ENCODE measurements at regions not wholly inside any gene's neighbourhood (a gene's known extent, or its start where the extent isn't known, plus 50 kb on each side); places are given as distances from the start of the nearest gene placed in this dataset.

- H3K4me1 Mint-ChIP-seq (ENCODE audit: unreplicated experiment): peaks cover 21% of the 10 kb centered on the region
- no peaks in the 10 kb centered on the region for H3K36me3 Mint-ChIP-seq (ENCODE audit: unreplicated experiment)
- H3K4me3 Mint-ChIP-seq (ENCODE audit: unreplicated experiment): no peak overlapping the region
- H3K27me3 Mint-ChIP-seq (ENCODE audit: unreplicated experiment): no peaks in the 10 kb centered on the region
- no peak for TF ChIP-seq CTCF (IDR thresholded peaks at IDR 0.05)
- H3K27ac Mint-ChIP-seq (ENCODE audit: unreplicated experiment): no peak overlapping the region
- H3K9me3 Mint-ChIP-seq (ENCODE audit: unreplicated experiment): no peaks in the 10 kb centered on the region
- DNase-seq (ENCODE audit: extremely low spot score, unreplicated experiment): no peak
These were observed 211.4 kb downstream of the GAS1 start for GRCh38 chr9:86735772-86736458.

- no peak overlapping the region for H3K27ac Mint-ChIP-seq (ENCODE audit: unreplicated experiment)
- H3K9me3 Mint-ChIP-seq (ENCODE audit: unreplicated experiment): no peaks in the 10 kb centered on the region
- TF ChIP-seq CTCF (IDR thresholded peaks at IDR 0.05): no peak
- H3K4me3 Mint-ChIP-seq (ENCODE audit: unreplicated experiment): no peak overlapping the region
- H3K36me3 Mint-ChIP-seq (ENCODE audit: unreplicated experiment): no peaks in the 10 kb centered on the region
- no peak for DNase-seq (ENCODE audit: extremely low spot score, unreplicated experiment)
- H3K4me1 Mint-ChIP-seq (ENCODE audit: unreplicated experiment): peaks cover 19% of the 10 kb centered on the region
- no peaks in the 10 kb centered on the region for H3K27me3 Mint-ChIP-seq (ENCODE audit: unreplicated experiment)
These were observed 212.5 kb downstream of the GAS1 start for GRCh38 chr9:86734771-86735170.

GRCh38 chr9:86733929-86734328 lies 213.4 kb downstream of the GAS1 start:
- no peaks in the 10 kb centered on the region for H3K36me3 Mint-ChIP-seq (ENCODE audit: unreplicated experiment)
- H3K9me3 Mint-ChIP-seq (ENCODE audit: unreplicated experiment): no peaks in the 10 kb centered on the region
- H3K4me3 Mint-ChIP-seq (ENCODE audit: unreplicated experiment): no peak overlapping the region
- H3K27ac Mint-ChIP-seq (ENCODE audit: unreplicated experiment): no peak overlapping the region
- H3K4me1 Mint-ChIP-seq (ENCODE audit: unreplicated experiment): peaks cover 19% of the 10 kb centered on the region
- no peak for DNase-seq (ENCODE audit: extremely low spot score, unreplicated experiment)
- H3K27me3 Mint-ChIP-seq (ENCODE audit: unreplicated experiment): no peaks in the 10 kb centered on the region
- no peak for TF ChIP-seq CTCF (IDR thresholded peaks at IDR 0.05)

GRCh38 chr9:86732514-86733171 lies 214.7 kb downstream of the GAS1 start:
- H3K9me3 Mint-ChIP-seq (ENCODE audit: unreplicated experiment): no peaks in the 10 kb centered on the region

More at GRCh38 chr9:86732514-86733171, 214.7 kb downstream of the GAS1 start:
- TF ChIP-seq CTCF (IDR thresholded peaks at IDR 0.05): no peak
- H3K36me3 Mint-ChIP-seq (ENCODE audit: unreplicated experiment): no peaks in the 10 kb centered on the region
- no peak for DNase-seq (ENCODE audit: extremely low spot score, unreplicated experiment)
- no peak overlapping the region for H3K27ac Mint-ChIP-seq (ENCODE audit: unreplicated experiment)
- peaks cover 16% of the 10 kb centered on the region for H3K4me1 Mint-ChIP-seq (ENCODE audit: unreplicated experiment)
- no peak overlapping the region for H3K4me3 Mint-ChIP-seq (ENCODE audit: unreplicated experiment)
- no peaks in the 10 kb centered on the region for H3K27me3 Mint-ChIP-seq (ENCODE audit: unreplicated experiment)

Measured in osteocyte (in vitro differentiated cells).